CD4-positive, alpha-beta T cell treated with Interleukin-17A for 4 hours (primary cell): ENCODE measurements at regions not wholly inside any gene's neighbourhood (a gene's known extent, or its start where the extent isn't known, plus 50 kb on each side); places are given as distances from the start of the nearest gene placed in this dataset.
"Not testable (repeated sequence)": the region's sequence is repeated elsewhere in the genome, so short reads cannot be mapped to it uniquely, and the experiment has no call there.

Source experiments
- DNase-seq: peaks from one replicate; pipeline ENCODE4 v3.0.0-alpha.2; 2020; ENCODE audit warnings: mixed read lengths

DNA sequence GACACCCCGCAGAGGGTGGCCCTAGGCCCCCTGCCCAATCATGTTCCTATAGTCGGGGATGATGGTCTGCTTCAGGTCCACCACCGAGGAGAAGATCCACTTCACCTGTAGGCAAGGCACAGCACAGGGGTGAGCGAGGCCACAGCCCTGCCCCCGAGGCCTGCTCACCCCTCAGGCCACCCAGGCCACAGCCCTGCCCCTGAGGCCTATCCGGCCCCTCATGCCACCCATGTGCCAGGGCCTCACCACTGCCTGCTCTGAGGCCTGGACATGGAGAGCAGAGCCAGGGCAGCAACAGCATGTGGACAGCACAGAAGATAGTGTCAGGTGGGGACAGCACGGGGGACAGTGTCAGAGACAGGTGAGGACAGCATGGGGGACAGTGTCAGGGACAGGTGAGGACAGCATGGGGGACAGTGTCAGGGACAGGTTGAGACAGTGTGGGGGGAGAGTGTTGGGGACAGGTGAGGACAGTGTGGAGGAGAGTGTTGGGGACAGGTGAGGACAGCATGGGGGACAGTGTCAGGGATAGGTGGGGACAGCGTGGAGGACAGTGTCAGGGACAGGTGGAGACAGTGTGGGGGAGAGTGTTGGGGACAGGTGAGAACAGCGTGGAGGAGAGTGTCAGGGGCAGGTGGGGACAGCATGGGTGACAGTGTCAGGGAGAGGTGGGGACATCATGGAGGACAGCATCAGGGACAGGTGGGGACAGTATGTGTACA lies 239.7 kb downstream of the TMEM121 start:
- DNase-seq = no peak

DNA sequence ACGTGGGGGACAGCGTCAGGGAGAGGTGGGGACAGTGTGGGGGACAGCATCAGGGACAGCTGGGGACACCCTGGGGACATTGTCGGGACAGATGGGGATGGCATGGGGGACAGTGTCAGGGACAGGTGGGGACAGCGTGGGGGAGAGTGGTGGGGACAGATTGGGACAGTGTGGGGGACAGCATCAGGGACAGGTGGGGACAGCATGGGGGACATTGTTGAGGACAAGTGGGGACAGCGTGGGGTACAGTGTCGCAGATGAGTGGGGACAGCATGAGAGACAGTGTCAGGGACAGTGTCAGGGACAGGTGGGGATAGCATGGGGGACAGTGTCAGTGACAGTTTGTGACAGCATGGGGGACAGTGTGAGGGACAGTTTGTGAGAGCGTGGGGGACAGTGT lies 240.9 kb downstream of the TMEM121 start:
- DNase-seq = no peak

GRCh38 chr14:105768039-105768438 lies 241.7 kb downstream of the TMEM121 start:
- not testable (repeated sequence) for DNase-seq

GRCh38 chr14:105769061-105769730 lies 242.8 kb downstream of the TMEM121 start:
- not testable (repeated sequence) for DNase-seq

DNA sequence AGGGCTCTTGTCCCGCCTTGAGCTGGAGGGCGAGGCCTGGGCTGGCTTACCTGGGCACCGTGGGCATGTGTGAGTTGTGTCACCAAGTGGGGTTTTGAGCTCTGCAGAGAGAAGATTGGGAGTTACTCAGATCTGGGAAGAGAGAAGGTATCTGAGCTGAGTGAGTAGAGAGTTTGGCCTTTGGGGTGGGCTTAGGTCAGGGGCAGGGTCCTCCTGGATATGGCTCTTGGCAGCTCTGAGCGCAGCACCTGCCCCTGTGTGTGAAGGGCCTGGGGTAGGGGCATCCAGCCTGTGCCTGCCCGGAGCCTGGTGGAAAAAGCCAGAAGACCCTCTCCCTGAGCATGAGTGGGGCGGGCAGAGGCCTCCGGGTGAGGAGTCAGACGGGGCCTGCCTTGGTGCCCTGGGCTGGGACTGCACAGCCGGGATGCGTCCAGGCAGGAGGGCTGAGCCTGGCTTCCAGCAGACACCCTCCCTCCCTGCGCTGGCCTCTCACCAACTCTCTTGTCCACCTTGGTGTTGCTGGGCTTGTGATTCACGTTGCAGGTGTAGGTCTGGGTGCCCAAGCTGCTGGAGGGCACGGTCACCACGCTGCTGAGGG lies 244.3 kb downstream of the TMEM121 start:
- not testable (repeated sequence) for DNase-seq

DNA sequence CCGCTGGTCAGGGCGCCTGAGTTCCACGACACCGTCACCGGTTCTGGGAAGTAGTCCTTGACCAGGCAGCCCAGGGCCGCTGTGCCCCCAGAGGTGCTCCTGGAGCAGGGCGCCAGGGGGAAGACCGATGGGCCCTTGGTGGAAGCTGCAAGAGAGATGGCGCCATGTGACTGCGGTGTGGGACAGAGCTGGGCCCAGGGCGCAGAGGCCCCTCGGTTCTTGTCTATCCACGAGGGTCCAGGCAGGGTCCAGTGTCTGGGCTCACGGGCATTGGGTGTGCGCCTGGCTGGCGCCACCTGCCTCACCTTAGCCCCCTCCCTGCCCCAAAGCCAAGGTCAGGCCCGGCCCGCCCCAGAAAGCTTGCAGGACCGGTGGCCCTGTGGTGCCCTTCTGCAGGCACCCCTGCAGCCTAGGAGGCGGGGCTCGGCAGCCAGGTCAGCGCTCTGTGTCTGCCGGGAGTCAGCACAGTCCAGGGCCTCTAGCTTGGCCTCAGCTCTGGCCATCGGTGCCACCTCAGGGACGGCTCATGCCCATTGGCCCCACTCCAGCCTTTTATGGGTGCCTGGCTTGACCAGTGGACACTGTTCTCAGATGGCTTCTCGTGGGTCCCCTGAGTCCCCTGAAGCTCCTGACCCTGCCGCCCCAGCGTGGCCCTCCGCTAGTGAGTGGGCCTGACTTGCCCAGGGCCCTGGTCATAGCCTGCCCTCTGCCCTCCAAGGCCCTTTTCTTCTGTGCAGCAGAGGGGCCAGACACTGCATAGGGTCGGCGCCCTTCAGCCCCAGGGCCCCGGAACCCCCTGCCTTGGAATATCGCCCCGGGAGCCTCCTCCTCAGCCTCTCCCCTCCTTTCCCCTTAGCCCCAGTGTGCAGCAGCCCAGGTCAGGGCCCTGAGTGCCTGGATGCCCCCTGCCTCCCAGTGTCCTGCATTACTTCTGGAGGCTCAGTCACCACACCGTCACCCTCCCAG lies 245.2 kb downstream of the TMEM121 start:
- not testable (repeated sequence) for DNase-seq

GRCh38 chr14:105772710-105773250 lies 246.4 kb downstream of the TMEM121 start:
- DNase-seq = not testable (repeated sequence)

DNA sequence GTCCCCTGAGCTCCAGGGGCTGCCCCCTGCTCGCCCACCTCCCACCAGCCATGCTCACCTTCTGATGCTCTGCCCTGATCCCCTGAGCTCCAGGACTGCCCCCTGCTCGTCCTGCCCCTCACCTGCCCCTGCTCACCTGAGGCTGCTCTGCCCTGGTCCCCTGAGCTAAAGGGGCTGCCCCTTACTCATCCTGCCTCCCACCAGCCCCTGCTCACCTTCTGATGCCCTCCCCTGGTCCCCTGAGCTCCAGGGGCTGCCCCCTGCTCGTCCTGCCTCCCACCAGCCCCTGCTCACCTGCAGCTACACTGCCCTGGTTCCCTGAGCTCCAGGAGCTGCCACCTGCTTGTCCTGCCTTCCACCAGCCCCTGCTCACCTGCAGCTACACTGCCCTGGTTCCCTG lies 247.2 kb downstream of the TMEM121 start:
- no peak for DNase-seq

DNA sequence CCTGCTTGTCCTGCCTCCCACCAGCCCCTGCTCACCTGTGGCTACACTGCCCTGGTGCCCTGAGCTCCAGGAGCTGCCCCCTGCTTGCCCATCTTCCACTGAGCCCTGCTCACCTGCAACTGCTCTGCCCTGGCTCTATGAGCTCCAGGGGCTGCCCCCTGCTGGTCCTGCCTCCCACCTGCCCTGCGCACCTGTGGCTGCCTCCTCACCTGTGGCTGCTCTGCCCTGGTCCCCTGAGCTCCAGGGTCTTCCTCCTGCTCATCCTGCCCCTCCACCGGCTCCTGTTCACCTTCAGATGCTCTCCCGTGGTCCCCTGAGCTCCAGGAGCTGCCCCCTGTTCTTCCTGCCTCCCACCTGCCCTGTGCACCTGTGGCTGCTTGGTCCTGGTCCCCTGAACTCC lies 247.6 kb downstream of the TMEM121 start:
- DNase-seq = no peak

- DNase-seq = not testable (repeated sequence)
Measured at GRCh38 chr14:105774585-105775348, 248.4 kb downstream of the TMEM121 start.

DNA sequence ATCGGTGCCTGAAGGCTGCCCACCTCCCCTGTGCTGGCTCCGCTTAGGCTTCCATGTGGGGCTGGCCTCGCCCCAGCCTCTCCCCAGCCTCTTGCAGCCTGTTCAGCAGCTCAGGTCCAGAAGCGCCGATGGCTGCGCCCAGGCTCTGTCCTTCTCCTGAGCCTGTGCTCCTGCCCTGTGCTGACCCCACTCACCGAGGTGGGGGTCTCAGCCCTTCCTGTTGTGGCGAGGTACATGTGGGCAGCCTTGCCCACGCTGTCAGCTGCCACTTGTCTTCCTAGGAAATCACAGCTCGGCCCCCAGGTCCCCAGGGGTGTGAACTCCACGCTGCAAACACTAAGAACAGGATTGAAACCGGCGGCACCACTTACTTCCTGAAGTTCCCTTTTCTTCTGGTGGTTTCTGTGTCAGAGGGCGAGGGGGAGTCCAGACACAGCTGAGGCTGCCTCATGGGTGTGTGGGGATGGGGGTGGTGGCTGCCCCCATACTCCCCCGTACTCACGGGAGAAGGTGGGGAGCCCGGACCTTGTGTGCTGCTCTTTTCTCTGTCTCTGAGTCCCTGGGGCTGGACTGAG lies 249.1 kb downstream of the TMEM121 start:
- DNase-seq = not testable (repeated sequence)

- not testable (repeated sequence) for DNase-seq
Measured at GRCh38 chr14:105776112-105776511, 249.7 kb downstream of the TMEM121 start.

DNA sequence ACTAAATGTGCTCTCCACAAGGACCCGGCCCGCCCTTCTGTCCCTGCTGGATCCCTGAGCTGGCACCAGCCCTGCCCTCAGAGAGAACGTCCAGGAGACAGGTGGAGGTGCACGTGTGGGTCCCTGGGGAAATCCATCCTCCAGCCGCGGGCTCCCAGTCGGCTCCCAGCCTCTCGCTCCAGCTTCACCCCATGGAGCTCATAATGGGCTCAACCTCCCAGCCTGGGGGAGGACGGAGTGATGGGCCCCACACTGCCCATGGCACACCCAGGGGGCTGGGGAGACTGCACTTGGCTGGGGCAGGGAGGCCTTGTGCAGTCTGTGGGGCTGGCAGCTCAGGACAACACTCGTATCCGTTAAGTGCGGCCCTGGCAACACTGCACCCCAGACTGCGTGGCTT lies 250.5 kb downstream of the TMEM121 start:
- DNase-seq = no peak

DNA sequence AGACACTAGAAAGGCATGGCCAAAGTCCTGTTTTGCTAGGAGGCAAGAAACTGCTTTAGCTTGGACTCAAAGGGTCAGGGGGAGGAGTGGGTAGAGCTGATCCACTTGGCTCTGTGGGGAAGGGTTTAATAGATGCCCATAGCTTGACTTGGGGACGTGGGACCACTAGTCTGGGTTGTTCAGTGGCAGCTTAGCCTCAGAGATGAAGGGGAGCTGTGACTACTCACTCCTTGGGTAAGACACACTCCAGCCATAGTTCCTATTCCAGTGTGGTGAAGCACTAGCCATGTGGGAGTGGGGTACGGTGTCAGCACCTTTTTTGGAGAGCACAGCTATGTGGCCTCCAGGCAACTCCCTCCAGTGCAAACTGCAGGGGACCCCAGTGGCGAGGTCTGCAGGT lies 257.3 kb downstream of the TMEM121 start:
- DNase-seq = no peak

GRCh38 chr14:105793836-105794235 lies 267.5 kb downstream of the TMEM121 start:
- no peak for DNase-seq

- DNase-seq = no peak
Measured at GRCh38 chr14:105797546-105797945, 271.2 kb downstream of the TMEM121 start.

DNA sequence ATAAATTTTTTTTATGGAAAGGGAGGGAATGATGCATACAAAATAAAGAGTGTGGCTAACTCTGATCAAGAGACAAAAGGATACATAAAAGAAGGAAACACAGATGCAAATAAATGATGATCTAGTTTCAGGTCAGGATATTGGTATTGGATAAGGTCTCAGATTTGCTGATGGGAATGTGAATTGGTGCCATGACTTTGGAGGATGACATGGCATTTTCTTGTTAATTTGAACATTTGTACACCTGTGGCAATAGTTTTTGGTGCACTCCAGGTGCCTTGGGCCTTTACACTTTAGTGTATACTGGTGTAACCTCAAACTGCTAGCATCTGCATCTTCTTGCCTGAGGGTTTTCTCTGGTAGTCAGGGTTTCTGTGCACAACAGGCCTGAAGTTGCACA lies 279.3 kb downstream of the TMEM121 start:
- no peak for DNase-seq

GRCh38 chr14:105806568-105806967 lies 280.2 kb downstream of the TMEM121 start:
- no peak for DNase-seq

GRCh38 chr14:105817971-105818711 lies 291.8 kb downstream of the TMEM121 start:
- no peak for DNase-seq

DNA sequence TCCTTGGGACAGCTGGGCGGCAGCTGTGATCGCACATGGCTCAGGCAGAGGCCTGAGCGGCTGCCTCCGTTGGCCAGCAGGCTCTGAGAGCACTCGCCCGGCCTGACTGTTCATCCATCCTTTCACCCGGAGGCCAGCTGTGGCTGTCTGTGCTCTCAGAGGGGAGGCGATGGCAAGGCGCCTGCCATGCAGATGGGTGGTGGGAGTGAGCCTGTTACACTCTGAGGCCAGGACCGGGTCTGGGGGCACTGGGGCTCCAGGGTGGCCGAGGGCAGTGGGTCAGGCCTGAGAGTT lies 292.3 kb downstream of the TMEM121 start:
- DNase-seq = no peak

GRCh38 chr14:105830171-105830570 lies 303.8 kb downstream of the TMEM121 start:
- peak; percentile 6 for DNase-seq
